ENCODE measurements at regions not wholly inside any gene's neighbourhood (a gene's known extent, or its start where the extent isn't known, plus 50 kb on each side); places are given as distances from the start of the nearest gene placed in this dataset.

GRCh38 chr1:221001167-221001566 is 121.9 kb downstream of the HLX start:
- TF ChIP-seq CTCF (IDR thresholded peaks at IDR 0.05), result no peak
- no peak for TF ChIP-seq EP300 (IDR thresholded peaks at IDR 0.05)
- no peak for TF ChIP-seq POLR2A (IDR thresholded peaks at IDR 0.05)

All from upper lobe of left lung (tissue), 4 donors.